DND-41 (cell line): ENCODE measurements at regions not wholly inside any gene's neighbourhood (a gene's known extent, or its start where the extent isn't known, plus 50 kb on each side); places are given as distances from the start of the nearest gene placed in this dataset.

ENCODE experiments used
- ATAC-seq: fragments of 200-7000 bp; cut with Tn5 transposase; 3 replicates; pipeline ENCODE4 v1.9.1; 2021; ENCODE audit warnings: low read depth; ENCODE audit not compliant: insufficient read depth
- DNase-seq: peaks from one replicate; pipeline ENCODE4 v3.0.0-alpha.2; 2020
- H2AFZ ChIP-seq: 2 replicates; pipeline ENCODE4 v1.6.0; 2012; ENCODE audit warnings: low read depth, low read length
- H3K27ac ChIP-seq: 2 replicates; pipeline ENCODE4 v1.5.1; 2012; ENCODE audit warnings: low read length, inconsistent platforms
- H3K27me3 ChIP-seq: fragments of 200-600 bp; sonication (generic); 2 replicates; pipeline ENCODE4 v1.6.0; 2012; ENCODE audit warnings: low read length, mild to moderate bottlenecking, inconsistent platforms; ENCODE audit not compliant: insufficient read depth, poor library complexity
- H3K36me3 ChIP-seq: 2 replicates; pipeline ENCODE4 v1.5.1; 2012; ENCODE audit warnings: low read length, inconsistent platforms; ENCODE audit not compliant: insufficient read depth
- H3K4me1 ChIP-seq: 2 replicates; pipeline ENCODE4 v1.5.1; 2012; ENCODE audit warnings: mild to moderate bottlenecking, low read length; ENCODE audit not compliant: insufficient read depth
- H3K4me2 ChIP-seq: 2 replicates; pipeline ENCODE4 v1.6.0; 2012; ENCODE audit warnings: mild to moderate bottlenecking, moderate library complexity, low read length, inconsistent platforms; ENCODE audit not compliant: insufficient read depth
- H3K4me3 ChIP-seq, 2 experiments: fragments of 200-600 bp in 1 of 2; shearing (Covaris generic) in 1 of 2; 2 replicates each; pipeline ENCODE4 v1.5.1; 2012 to 2016; ENCODE audit warnings: inconsistent platforms in 2 of 2, low read length in 2 of 2, mild to moderate bottlenecking in 2 of 2, low read depth in 1 of 2, moderate library complexity in 1 of 2
- H3K79me2 ChIP-seq: 2 replicates; pipeline ENCODE4 v1.6.0; 2012; ENCODE audit warnings: low read length, inconsistent platforms; ENCODE audit not compliant: insufficient read depth
- H3K9ac ChIP-seq: 2 replicates; pipeline ENCODE4 v1.6.0; 2012; ENCODE audit warnings: low read depth, mild to moderate bottlenecking, inconsistent platforms, low read length, moderate library complexity
- H3K9me3 ChIP-seq: 2 replicates; pipeline ENCODE4 v1.5.1; 2012; ENCODE audit warnings: low read length, moderate library complexity, mild to moderate bottlenecking, inconsistent platforms; ENCODE audit not compliant: insufficient read depth, severe bottlenecking
- H4K20me1 ChIP-seq: 2 replicates; pipeline ENCODE4 v1.6.0; 2012; ENCODE audit warnings: low read length; ENCODE audit not compliant: insufficient read depth
- EZH2 ChIP-seq: IDR thresholded peaks from 3 replicates; pipeline ENCODE4 v1.6.1; 2012; ENCODE audit warnings: borderline replicate concordance, low read depth, mild to moderate bottlenecking, moderate library complexity, low read length, inconsistent platforms; ENCODE audit not compliant: severe bottlenecking
- TF ChIP-seq, protein P1 (sequence below): IDR thresholded peaks from 2 replicates; pipeline ENCODE4 v1.5.1; 2012; ENCODE audit warnings: borderline replicate concordance, low read length, moderate library complexity, mild to moderate bottlenecking; ENCODE audit not compliant: poor library complexity, severe bottlenecking; ENCODE audit errors: extremely low read depth

DNA sequence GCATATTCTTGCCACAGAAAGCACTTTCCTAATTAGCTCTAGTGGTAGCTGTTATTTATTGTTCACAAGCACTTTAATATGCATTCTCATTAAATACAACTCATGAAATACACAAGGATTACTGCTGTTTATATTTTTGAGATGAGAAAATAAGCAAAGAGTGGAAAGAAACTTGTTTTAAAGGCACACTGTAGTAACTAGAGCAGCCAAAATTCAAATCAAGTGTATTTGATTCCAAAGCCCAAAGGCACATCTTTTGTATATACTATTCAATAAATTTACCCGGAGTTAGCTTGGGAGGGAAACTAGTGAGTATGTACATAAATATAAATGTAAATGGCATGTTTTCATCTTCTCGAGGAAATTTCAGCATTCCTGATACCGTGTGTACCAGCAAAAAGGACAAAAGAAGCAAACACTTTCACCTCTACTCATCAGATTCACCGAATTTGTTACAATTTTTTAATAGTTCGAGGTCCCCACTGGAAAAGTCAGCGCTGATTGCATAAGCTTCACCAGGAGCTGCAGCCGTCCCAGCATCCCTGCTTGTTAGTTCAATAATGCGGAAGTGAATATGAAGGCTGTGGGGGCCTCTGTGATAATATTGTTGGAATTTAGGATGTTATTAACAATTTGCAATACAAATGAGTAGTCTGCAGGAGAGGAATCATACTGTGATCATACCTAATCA, 371.6 kb upstream of the MON1B start:
- Histone ChIP-seq H3K9ac (no peak overlapping the region), H3K4me3 (no peak overlapping the region), H3K27me3 (no peaks in the 10 kb centered on the region), H3K27ac (no peak overlapping the region), H3K4me2 (no peak overlapping the region), H4K20me1 (no peaks in the 10 kb centered on the region), H3K4me1 (no peaks in the 10 kb centered on the region), H3K9me3 (no peaks in the 10 kb centered on the region), H3K36me3 (no peaks in the 10 kb centered on the region), H2AFZ (no peak overlapping the region), H3K79me2 (no peaks in the 10 kb centered on the region)
- TF ChIP-seq, protein P1, sequence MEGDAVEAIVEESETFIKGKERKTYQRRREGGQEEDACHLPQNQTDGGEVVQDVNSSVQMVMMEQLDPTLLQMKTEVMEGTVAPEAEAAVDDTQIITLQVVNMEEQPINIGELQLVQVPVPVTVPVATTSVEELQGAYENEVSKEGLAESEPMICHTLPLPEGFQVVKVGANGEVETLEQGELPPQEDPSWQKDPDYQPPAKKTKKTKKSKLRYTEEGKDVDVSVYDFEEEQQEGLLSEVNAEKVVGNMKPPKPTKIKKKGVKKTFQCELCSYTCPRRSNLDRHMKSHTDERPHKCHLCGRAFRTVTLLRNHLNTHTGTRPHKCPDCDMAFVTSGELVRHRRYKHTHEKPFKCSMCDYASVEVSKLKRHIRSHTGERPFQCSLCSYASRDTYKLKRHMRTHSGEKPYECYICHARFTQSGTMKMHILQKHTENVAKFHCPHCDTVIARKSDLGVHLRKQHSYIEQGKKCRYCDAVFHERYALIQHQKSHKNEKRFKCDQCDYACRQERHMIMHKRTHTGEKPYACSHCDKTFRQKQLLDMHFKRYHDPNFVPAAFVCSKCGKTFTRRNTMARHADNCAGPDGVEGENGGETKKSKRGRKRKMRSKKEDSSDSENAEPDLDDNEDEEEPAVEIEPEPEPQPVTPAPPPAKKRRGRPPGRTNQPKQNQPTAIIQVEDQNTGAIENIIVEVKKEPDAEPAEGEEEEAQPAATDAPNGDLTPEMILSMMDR, result no peak
- TF ChIP-seq EZH2, result no peak
- ATAC-seq (no peak), DNase-seq (no peak)

GRCh38 chr16:76824221-76824620, 366.8 kb upstream of the MON1B start:
- no peak overlapping the region for H3K27ac ChIP-seq
- H2AFZ ChIP-seq, result no peak overlapping the region
- DNase-seq (no peak), ATAC-seq (no peak)
- H3K4me2 ChIP-seq, result no peak overlapping the region
- no peaks in the 10 kb centered on the region for H3K79me2 ChIP-seq
- TF ChIP-seq, protein P1, result no peak
- TF ChIP-seq EZH2, result no peak
- no peak overlapping the region for H3K4me3 ChIP-seq
- H3K4me1 ChIP-seq, result no peaks in the 10 kb centered on the region
- H3K27me3 ChIP-seq, result no peaks in the 10 kb centered on the region
- no peaks in the 10 kb centered on the region for H3K36me3 ChIP-seq
- H4K20me1 ChIP-seq, result no peaks in the 10 kb centered on the region
- H3K9me3 ChIP-seq, result no peaks in the 10 kb centered on the region
- H3K9ac ChIP-seq, result no peak overlapping the region

- ATAC-seq (no peak), DNase-seq (no peak)
- H3K4me1 ChIP-seq, result no peaks in the 10 kb centered on the region
- no peaks in the 10 kb centered on the region for H3K27me3 ChIP-seq
- H4K20me1 ChIP-seq, result no peaks in the 10 kb centered on the region
- no peak overlapping the region for H3K9ac ChIP-seq
- no peaks in the 10 kb centered on the region for H3K9me3 ChIP-seq
- H3K4me2 ChIP-seq, result no peak overlapping the region
- no peaks in the 10 kb centered on the region for H3K36me3 ChIP-seq
- no peak overlapping the region for H2AFZ ChIP-seq
- no peaks in the 10 kb centered on the region for H3K79me2 ChIP-seq
- H3K27ac ChIP-seq, result no peak overlapping the region
- no peak for TF ChIP-seq EZH2
- TF ChIP-seq, protein P1, result no peak
- H3K4me3 ChIP-seq, result no peak overlapping the region
Observed at GRCh38 chr16:76824791-76825190, 366.2 kb upstream of the MON1B start.
